Psoas muscle (tissue), 7 donors: ENCODE measurements at regions not wholly inside any gene's neighbourhood (a gene's known extent, or its start where the extent isn't known, plus 50 kb on each side); places are given as distances from the start of the nearest gene placed in this dataset.

Experiments
- ATAC-seq, 4 donors: fragments of 200-7000 bp; cut with Tn5 transposase; one replicate each; pipeline ENCODE4 v1.9.1; 2020; ENCODE audit warnings: moderate library complexity in 3 of 4, mild to moderate bottlenecking in 2 of 4
- DNase-seq, 2 donors: peaks; one replicate each; pipeline ENCODE4 v3.0.0-alpha.2; 2020
- H3K27ac ChIP-seq: fragments of 200-600 bp; one replicate; pipeline ENCODE4 v1.8.0; 2022
- H3K27me3 ChIP-seq, 3 donors: fragments of 200-600 bp in 1 of 3; one replicate each; pipeline versions ENCODE4 v1.6.1 to v1.8.0; 2013 to 2022; ENCODE audit warnings: low read length in 2 of 3, mild to moderate bottlenecking in 2 of 3, moderate library complexity in 1 of 3; ENCODE audit not compliant: insufficient read depth in 3 of 3
- H3K36me3 ChIP-seq, 2 donors: fragments of 200-600 bp in 1 of 2; one replicate each; pipeline versions ENCODE4 v1.6.1 to v1.8.0; 2013 to 2022; ENCODE audit warnings: low read depth in 1 of 2, mild to moderate bottlenecking in 1 of 2, moderate library complexity in 1 of 2; ENCODE audit not compliant: insufficient read depth in 1 of 2
- H3K4me1 ChIP-seq: fragments of 200-600 bp; one replicate; pipeline ENCODE4 v1.8.0; 2022
- H3K4me3 ChIP-seq: fragments of 200-600 bp; one replicate; pipeline ENCODE4 v1.8.0; 2022; ENCODE audit warnings: mild to moderate bottlenecking
- H3K9me3 ChIP-seq: fragments of 200-600 bp; one replicate; pipeline ENCODE4 v1.8.0; 2022
- WGBS, 3 donors: extraction: QIAGEN DNeasy Blood & Tissue Kit; methylation state at CpG; one replicate each; pipeline versions ENCODE4 v1.1.6 to v1.1.7; 2013; 5-methylcytosine and 5-hydroxymethylcytosine counted together
- intact Hi-C, 2 donors: fragments of 100-400 bp; cut with DNase I; formaldehyde crosslinking; loops; one replicate each; pipeline versions ENCODE4 v1.11.0 to v1.14.2; 2022
- TF ChIP-seq, protein P1 (sequence below): fragments of 200-600 bp; IDR thresholded peaks from one replicate; pipeline ENCODE4 v1.8.0; 2022; ENCODE audit warnings: antibody characterized with exemption
- donor health status: healthy with polysubstance abuse.
- donor health status: DM: no; HTN: no; CAD: no; lungs with moderate emphysema.
- donor health status: Bipolar disorder and iron deficiency.
- donor health status: healthy.
- donor health status: DM: yes; HTN: yes; CAD: no.
- donor health status: DM: no; HTN: no; CAD: no.
- donor health status: DM: yes; HTN: yes; CAD: no.

DNA sequence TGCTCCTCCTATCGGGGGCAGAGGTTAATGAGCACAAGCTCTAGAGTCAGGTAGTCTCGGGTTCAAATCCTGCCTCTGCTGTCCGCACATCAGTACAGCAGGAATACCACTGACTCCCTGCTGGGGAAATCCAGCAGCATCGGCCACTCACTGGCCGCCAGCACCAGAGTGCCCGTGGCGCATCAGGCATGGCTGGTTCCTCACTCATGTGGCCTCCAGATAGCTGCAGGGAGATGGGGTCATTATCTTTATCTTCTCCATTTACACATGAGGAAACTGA, 137.6 kb upstream of the COL5A1 start:
- H3K4me3 ChIP-seq = no peak overlapping the region
- TF ChIP-seq, protein P1, sequence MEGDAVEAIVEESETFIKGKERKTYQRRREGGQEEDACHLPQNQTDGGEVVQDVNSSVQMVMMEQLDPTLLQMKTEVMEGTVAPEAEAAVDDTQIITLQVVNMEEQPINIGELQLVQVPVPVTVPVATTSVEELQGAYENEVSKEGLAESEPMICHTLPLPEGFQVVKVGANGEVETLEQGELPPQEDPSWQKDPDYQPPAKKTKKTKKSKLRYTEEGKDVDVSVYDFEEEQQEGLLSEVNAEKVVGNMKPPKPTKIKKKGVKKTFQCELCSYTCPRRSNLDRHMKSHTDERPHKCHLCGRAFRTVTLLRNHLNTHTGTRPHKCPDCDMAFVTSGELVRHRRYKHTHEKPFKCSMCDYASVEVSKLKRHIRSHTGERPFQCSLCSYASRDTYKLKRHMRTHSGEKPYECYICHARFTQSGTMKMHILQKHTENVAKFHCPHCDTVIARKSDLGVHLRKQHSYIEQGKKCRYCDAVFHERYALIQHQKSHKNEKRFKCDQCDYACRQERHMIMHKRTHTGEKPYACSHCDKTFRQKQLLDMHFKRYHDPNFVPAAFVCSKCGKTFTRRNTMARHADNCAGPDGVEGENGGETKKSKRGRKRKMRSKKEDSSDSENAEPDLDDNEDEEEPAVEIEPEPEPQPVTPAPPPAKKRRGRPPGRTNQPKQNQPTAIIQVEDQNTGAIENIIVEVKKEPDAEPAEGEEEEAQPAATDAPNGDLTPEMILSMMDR = no peak
- 91 to 97% (median 94%) methylated on average over 7 of the region's 7 CpGs for WGBS, 3 donors
- no peaks in the 10 kb centered on the region for H3K4me1 ChIP-seq
- H3K27ac ChIP-seq = no peak overlapping the region
- H3K36me3 ChIP-seq = no peaks in the 10 kb centered on the region
- no peak for DNase-seq
- ATAC-seq = no peak
- no peaks in the 10 kb centered on the region for H3K9me3 ChIP-seq
- H3K27me3 ChIP-seq = peaks cover 0 to 35% (median 17%) of the 10 kb centered on the region in 3 donors
- intact Hi-C loops = no loop called here

DNA sequence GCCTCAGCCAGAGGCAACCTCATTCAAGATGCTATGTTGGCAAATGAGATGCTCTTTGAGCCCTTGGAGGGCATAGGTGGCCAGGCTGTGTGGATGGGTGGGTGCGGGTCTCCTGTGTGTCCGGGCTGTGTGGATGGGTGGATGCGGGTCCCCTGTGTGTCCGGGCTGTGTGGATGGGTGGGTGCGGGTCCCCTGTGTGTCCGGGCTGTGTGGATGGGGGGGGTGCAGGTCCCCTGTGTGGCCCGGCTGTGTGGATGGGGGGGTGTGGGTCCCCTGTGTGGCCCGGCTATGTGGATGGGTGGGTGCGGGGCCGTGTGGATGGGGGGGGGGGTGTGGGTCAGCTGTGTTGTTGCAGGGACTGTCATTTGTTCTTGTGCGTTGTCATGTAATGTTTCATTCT, 136.6 kb upstream of the COL5A1 start:
- TF ChIP-seq, protein P1 = no peak
- Histone ChIP-seq H3K4me1 (no peaks in the 10 kb centered on the region), H3K27me3 (peaks cover 0 to 35% (median 17%) of the 10 kb centered on the region in 3 donors), H3K36me3 (no peaks in the 10 kb centered on the region), H3K4me3 (no peak overlapping the region), H3K27ac (no peak overlapping the region), H3K9me3 (no peaks in the 10 kb centered on the region)
- WGBS, 3 donors = 80 to 82% (median 80%) methylated on average over 11 of the region's 11 CpGs
- DNase-seq (peak in 1 of 2 donors; percentile 5), ATAC-seq (no peak)
- intact Hi-C loops = no loop called here

DNA sequence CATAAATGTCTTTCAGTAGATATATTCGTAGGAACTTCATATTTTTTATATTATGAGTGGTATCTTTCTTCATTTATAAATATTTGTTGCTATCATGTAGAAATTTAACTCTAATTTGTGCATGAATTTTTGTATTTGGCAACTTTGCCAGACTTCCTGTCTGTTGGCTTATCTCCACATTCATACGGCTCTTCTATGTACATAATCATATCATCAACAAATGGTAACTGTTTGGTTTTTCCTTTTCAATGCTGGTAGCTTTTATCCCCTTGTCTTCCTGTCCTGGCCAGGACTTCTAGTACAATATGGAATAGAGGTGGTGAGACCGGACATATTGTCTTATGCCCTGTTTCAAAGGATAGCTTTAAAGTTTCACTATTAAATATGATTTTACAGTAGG, 132.3 kb upstream of the COL5A1 start:
- no peaks in the 10 kb centered on the region for H3K36me3 ChIP-seq
- intact Hi-C loops = no loop called here
- H3K27me3 ChIP-seq = peaks cover under 1 to 4% (median 2%) of the 10 kb centered on the region in 3 donors
- no peaks in the 10 kb centered on the region for H3K4me1 ChIP-seq
- 71 to 73% (median 72%) methylated on average over 3 of the region's 3 CpGs for WGBS, 3 donors
- ATAC-seq (no peak), DNase-seq (no peak)
- no peak overlapping the region for H3K4me3 ChIP-seq
- H3K9me3 ChIP-seq = no peaks in the 10 kb centered on the region
- H3K27ac ChIP-seq = no peak overlapping the region
- TF ChIP-seq, protein P1 = no peak

DNA sequence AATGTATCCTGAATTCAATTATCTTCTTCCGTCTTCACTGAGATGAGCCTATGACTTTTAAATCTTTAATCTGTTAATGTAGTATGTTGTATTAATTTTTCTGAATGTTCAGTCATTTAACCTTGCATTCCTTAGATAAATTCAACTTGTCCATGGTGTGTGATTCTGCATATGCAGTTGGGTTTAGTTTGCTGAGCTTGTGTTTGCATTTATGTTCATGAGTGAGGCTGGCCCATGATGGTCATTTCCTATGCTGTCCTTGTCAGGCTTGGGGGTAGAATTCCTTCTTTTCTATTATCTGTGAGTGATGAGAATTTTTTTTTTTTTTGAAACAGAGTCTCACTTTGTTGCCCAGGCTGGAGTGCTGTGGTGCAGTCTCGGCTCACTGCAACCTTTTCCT, 131.8 kb upstream of the COL5A1 start:
- H3K36me3 ChIP-seq = no peaks in the 10 kb centered on the region
- intact Hi-C loops = no loop called here
- ATAC-seq (no peak), DNase-seq (no peak)
- H3K4me1 ChIP-seq = no peaks in the 10 kb centered on the region
- H3K27ac ChIP-seq = no peak overlapping the region
- TF ChIP-seq, protein P1 = no peak
- H3K4me3 ChIP-seq = no peak overlapping the region
- no peaks in the 10 kb centered on the region for H3K9me3 ChIP-seq
- 93 to 96% (median 94%) methylated on average over 2 of the region's 2 CpGs for WGBS, 3 donors
- H3K27me3 ChIP-seq = peaks cover 0 to 4% (median 2%) of the 10 kb centered on the region in 3 donors

DNA sequence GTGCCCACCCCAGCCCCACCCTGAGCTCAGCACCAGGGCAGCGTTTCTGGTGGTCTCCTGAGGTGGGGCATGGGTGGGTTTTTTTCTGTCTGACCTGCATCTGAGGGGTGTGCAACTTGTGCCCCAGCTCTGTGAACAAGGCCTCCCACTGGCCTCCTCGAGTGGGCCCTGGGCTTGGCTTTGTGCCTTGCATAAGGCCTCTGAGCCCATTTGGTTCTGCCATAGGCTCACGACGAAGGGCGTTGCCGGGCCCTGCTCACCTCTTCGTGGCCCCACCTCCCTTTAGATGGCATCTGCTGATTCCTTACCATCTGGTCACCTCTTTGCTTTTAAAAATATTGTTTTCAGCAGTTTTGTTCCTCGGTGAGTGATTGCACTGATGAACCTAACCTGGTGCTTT, 127.1 kb upstream of the COL5A1 start:
- no peaks in the 10 kb centered on the region for H3K9me3 ChIP-seq
- 85 to 90% (median 89%) methylated on average over 8 of the region's 8 CpGs for WGBS, 3 donors
- TF ChIP-seq, protein P1 = no peak
- H3K27me3 ChIP-seq = peaks cover 0 to 9% (median 4%) of the 10 kb centered on the region in 3 donors
- intact Hi-C loops = no loop called here
- no peak overlapping the region for H3K4me3 ChIP-seq
- no peaks in the 10 kb centered on the region for H3K36me3 ChIP-seq
- H3K4me1 ChIP-seq = no peaks in the 10 kb centered on the region
- no peak overlapping the region for H3K27ac ChIP-seq
- ATAC-seq = no peak
- peak in 1 of 2 donors; percentile 28 for DNase-seq
